ENCODE measurements at regions not wholly inside any gene's neighbourhood (a gene's known extent, or its start where the extent isn't known, plus 50 kb on each side); places are given as distances from the start of the nearest gene placed in this dataset.

GRCh38 chr3:88767746-88768145 is 339.7 kb upstream of the EPHA3 start:
- Histone ChIP-seq H3K36me3 (no peaks in the 10 kb centered on the region), H3K27ac (no peak overlapping the region), H3K4me3 (no peak overlapping the region), H3K9me3 (peaks cover 0 to under 1% (median 0%) of the 10 kb centered on the region in 4 donors), H3K4me1 (no peaks in the 10 kb centered on the region), H3K27me3 (no peaks in the 10 kb centered on the region)
- DNase-seq (no peak), ATAC-seq (ENCODE audit: low FRiP score in 2 of 2) (no peak)
- TF ChIP-seq POLR2A (IDR thresholded peaks at IDR 0.05) = no peak
- no peak for TF ChIP-seq POLR2AphosphoS5 (IDR thresholded peaks at IDR 0.05)
- TF ChIP-seq EP300 (IDR thresholded peaks at IDR 0.05) = no peak
- no peak for TF ChIP-seq CTCF (IDR thresholded peaks at IDR 0.05)
- 70 to 88% methylated on average over 2 of the region's 2 CpGs for WGBS, 2 donors

GRCh38 chr3:88773766-88774165 is 333.7 kb upstream of the EPHA3 start:
- no peak for DNase-seq
- TF ChIP-seq EP300 (IDR thresholded peaks at IDR 0.05) (no peak), POLR2A (IDR thresholded peaks at IDR 0.05) (no peak), POLR2AphosphoS5 (IDR thresholded peaks at IDR 0.05) (no peak), CTCF (IDR thresholded peaks at IDR 0.05) (no peak)
- no peaks in the 10 kb centered on the region for H3K4me1 ChIP-seq
- ATAC-seq (ENCODE audit: low FRiP score in 2 of 2) = no peak
- H3K27me3 ChIP-seq = no peaks in the 10 kb centered on the region
- no peak overlapping the region for H3K27ac ChIP-seq
- no peak overlapping the region for H3K4me3 ChIP-seq
- H3K9me3 ChIP-seq = no peaks in the 10 kb centered on the region
- no peaks in the 10 kb centered on the region for H3K36me3 ChIP-seq

- no peak overlapping the region for H3K4me3 ChIP-seq
- H3K27ac ChIP-seq = no peak overlapping the region
- 71 to 73% methylated on average over 3 of the region's 3 CpGs for WGBS, 2 donors
- H3K4me1 ChIP-seq = no peaks in the 10 kb centered on the region
- no peaks in the 10 kb centered on the region for H3K36me3 ChIP-seq
- TF ChIP-seq POLR2AphosphoS5 (IDR thresholded peaks at IDR 0.05) = no peak
- TF ChIP-seq EP300 (IDR thresholded peaks at IDR 0.05) = no peak
- TF ChIP-seq CTCF (IDR thresholded peaks at IDR 0.05) = no peak
- H3K9me3 ChIP-seq = no peaks in the 10 kb centered on the region
- H3K27me3 ChIP-seq = no peaks in the 10 kb centered on the region
- DNase-seq (no peak), ATAC-seq (ENCODE audit: low FRiP score in 2 of 2) (no peak)
These were observed 332.3 kb upstream of the EPHA3 start for GRCh38 chr3:88775026-88775690.

- H3K27ac ChIP-seq = no peak overlapping the region
- H3K36me3 ChIP-seq = no peaks in the 10 kb centered on the region
- no peak overlapping the region for H3K4me3 ChIP-seq
- H3K4me1 ChIP-seq = no peaks in the 10 kb centered on the region
- TF ChIP-seq CTCF (IDR thresholded peaks at IDR 0.05) = no peak
- TF ChIP-seq POLR2A (IDR thresholded peaks at IDR 0.05) = no peak
- no peak for TF ChIP-seq POLR2AphosphoS5 (IDR thresholded peaks at IDR 0.05)
- no peak for TF ChIP-seq EP300 (IDR thresholded peaks at IDR 0.05)
- DNase-seq (no peak), ATAC-seq (ENCODE audit: low FRiP score in 2 of 2) (no peak)
- no peaks in the 10 kb centered on the region for H3K27me3 ChIP-seq
- WGBS, 2 donors = 63 to 79% methylated on average over 1 of the region's 1 CpG
- no peaks in the 10 kb centered on the region for H3K9me3 ChIP-seq
These were observed 327.9 kb upstream of the EPHA3 start for GRCh38 chr3:88779482-88779881.

GRCh38 chr3:88784925-88785324 is 322.5 kb upstream of the EPHA3 start:
- Histone ChIP-seq H3K27ac (no peak overlapping the region), H3K9me3 (no peaks in the 10 kb centered on the region), H3K4me1 (no peaks in the 10 kb centered on the region), H3K36me3 (no peaks in the 10 kb centered on the region), H3K4me3 (no peak overlapping the region), H3K27me3 (no peaks in the 10 kb centered on the region)
- TF ChIP-seq EP300 (IDR thresholded peaks at IDR 0.05) (no peak), POLR2A (IDR thresholded peaks at IDR 0.05) (no peak), CTCF (IDR thresholded peaks at IDR 0.05) (no peak), POLR2AphosphoS5 (IDR thresholded peaks at IDR 0.05) (no peak)
- no peak for DNase-seq
- ATAC-seq (ENCODE audit: low FRiP score in 2 of 2) = no peak

All from upper lobe of left lung (tissue), 6 donors.